Adrenal gland (tissue), 9 donors: ENCODE measurements at regions not wholly inside any gene's neighbourhood (a gene's known extent, or its start where the extent isn't known, plus 50 kb on each side); places are given as distances from the start of the nearest gene placed in this dataset.

Experiments
- DNase-seq, 7 donors: peaks; one replicate each; pipeline ENCODE4 v3.0.0-alpha.2; 2019 to 2020
- H3K27ac ChIP-seq, 5 donors: fragments of 200-600 bp; sonication (generic) in 4 of 5; 1 replicate in 3 of 5; 2 replicates in 2 of 5; pipeline versions ENCODE4 v1.5.1 to v1.8.0; 2016 to 2020; ENCODE audit warnings: mild to moderate bottlenecking in 1 of 5
- H3K27me3 ChIP-seq: fragments of 200-600 bp; 2 replicates; pipeline ENCODE4 v1.8.0; 2021
- H3K36me3 ChIP-seq, 2 donors: fragments of 200-600 bp; replicated peaks in 1 of 2; 1 replicate in 1 of 2; 2 replicates in 1 of 2; pipeline versions ENCODE4 v1.5.1 to v1.8.0; 2018 to 2022
- H3K4me1 ChIP-seq, 2 donors: fragments of 200-600 bp; replicated peaks in 1 of 2; 1 replicate in 1 of 2; 2 replicates in 1 of 2; pipeline versions ENCODE4 v1.5.1 to v1.8.0; 2018 to 2021
- H3K4me3 ChIP-seq, 4 donors: fragments of 200-600 bp; sonication (generic) in 3 of 4; one replicate each; pipeline ENCODE4 v1.5.1; 2016 to 2018
- H3K9me3 ChIP-seq, 3 donors: fragments of 200-600 bp; sonication (generic) in 1 of 3; replicated peaks in 1 of 3; 1 replicate in 2 of 3; 2 replicates in 1 of 3; pipeline versions ENCODE4 v1.5.1 to v1.8.0; 2016 to 2021
- CTCF ChIP-seq, 6 experiments: fragments of 450-650 bp in 4 of 6; fragments of 200-600 bp in 2 of 6; sonication (generic) in 1 of 6; IDR thresholded peaks; 1 replicate in 5 of 6; 2 replicates in 1 of 6; pipeline versions ENCODE4 v1.5.1 to v1.8.0; 2016 to 2021; ENCODE audit warnings: antibody characterized with exemption in 6 of 6, mild to moderate bottlenecking in 2 of 6, moderate library complexity in 1 of 6
- POLR2A ChIP-seq, 2 donors: fragments of 450-650 bp; IDR thresholded peaks; one replicate each; pipeline ENCODE4 v1.6.1; 2017; ENCODE audit warnings: antibody characterized with exemption in 2 of 2, mild to moderate bottlenecking in 2 of 2, moderate library complexity in 1 of 2
- WGBS, 4 donors: extraction: QIAGEN DNeasy Blood & Tissue Kit in 2 of 4; methylation state at CpG; one replicate each; pipeline versions ENCODE4 v1.1.5 to v1.1.7; 2013 to 2017; 5-methylcytosine and 5-hydroxymethylcytosine counted together
- intact Hi-C, 2 donors: fragments of 100-400 bp; cut with DNase I; formaldehyde crosslinking; loops; one replicate each; pipeline versions ENCODE4 v1.14.1 to v1.15.0; 2022 to 2023
- donor health status: healthy with polysubstance abuse.
- donor health status: Bipolar disorder and iron deficiency.
- donor health status: DM: yes; HTN: yes; CAD: no.
- donor health status: DM: no; HTN: no; CAD: no.
- donor health status: DM: no; HTN: no; CAD: no.

GRCh38 chr18:78656346-78656925 is 323.2 kb upstream of the SALL3 start:
- Histone ChIP-seq H3K36me3 (no peaks in the 10 kb centered on the region), H3K4me1 (no peaks in the 10 kb centered on the region), H3K27ac (no peak overlapping the region), H3K4me3 (no peak overlapping the region), H3K27me3 (no peaks in the 10 kb centered on the region), H3K9me3 (no peaks in the 10 kb centered on the region)
- no peak for DNase-seq
- 84 to 89% (median 86%) methylated on average over 13 to 21 of the region's 21 CpGs for WGBS, 4 donors
- intact Hi-C loops = no loop called here
- no peak for TF ChIP-seq CTCF (IDR thresholded peaks at IDR 0.05)
- no peak for TF ChIP-seq POLR2A (IDR thresholded peaks at IDR 0.05)

- no peaks in the 10 kb centered on the region for H3K36me3 ChIP-seq
- no peak for DNase-seq
- intact Hi-C loops = no loop called here
- WGBS, 4 donors = 58 to 74% (median 63%) methylated on average over 8 of the region's 8 CpGs
- no peaks in the 10 kb centered on the region for H3K27me3 ChIP-seq
- no peaks in the 10 kb centered on the region for H3K4me1 ChIP-seq
- no peak for TF ChIP-seq POLR2A (IDR thresholded peaks at IDR 0.05)
- TF ChIP-seq CTCF (IDR thresholded peaks at IDR 0.05) = no peak
- H3K27ac ChIP-seq = no peak overlapping the region
- H3K4me3 ChIP-seq = no peak overlapping the region
- no peaks in the 10 kb centered on the region for H3K9me3 ChIP-seq
These were observed 321.1 kb upstream of the SALL3 start for GRCh38 chr18:78658531-78658930.

GRCh38 chr18:78659057-78659456 is 320.6 kb upstream of the SALL3 start:
- H3K36me3 ChIP-seq = no peaks in the 10 kb centered on the region
- WGBS, 4 donors = 77 to 89% (median 81%) methylated on average over 11 to 14 of the region's 14 CpGs
- intact Hi-C loops = no loop called here

GRCh38 chr18:78659748-78660147 is 319.9 kb upstream of the SALL3 start:
- Histone ChIP-seq H3K4me3 (no peak overlapping the region), H3K27me3 (no peaks in the 10 kb centered on the region), H3K9me3 (no peaks in the 10 kb centered on the region), H3K27ac (no peak overlapping the region), H3K4me1 (no peaks in the 10 kb centered on the region), H3K36me3 (no peaks in the 10 kb centered on the region)
- WGBS, 4 donors = 28 to 81% (median 30%) methylated on average over 4 to 16 of the region's 16 CpGs
- TF ChIP-seq CTCF (IDR thresholded peaks at IDR 0.05) (peak in 1 of 6 experiments; percentile 31), POLR2A (IDR thresholded peaks at IDR 0.05) (no peak)
- no peak for DNase-seq
- intact Hi-C loops = no loop called here

More at GRCh38 chr18:78659057-78659456, 320.6 kb upstream of the SALL3 start:
- Histone ChIP-seq H3K4me1 (no peaks in the 10 kb centered on the region), H3K27ac (no peak overlapping the region), H3K4me3 (no peak overlapping the region), H3K27me3 (no peaks in the 10 kb centered on the region), H3K9me3 (no peaks in the 10 kb centered on the region)
- DNase-seq = no peak
- no peak for TF ChIP-seq CTCF (IDR thresholded peaks at IDR 0.05)
- no peak for TF ChIP-seq POLR2A (IDR thresholded peaks at IDR 0.05)
